HepG2 (cell line): ENCODE measurements at regions not wholly inside any gene's neighbourhood (a gene's known extent, or its start where the extent isn't known, plus 50 kb on each side); places are given as distances from the start of the nearest gene placed in this dataset.

Experiments
- ARID4A ChIP-seq: sonication (generic); formaldehyde crosslinking; IDR thresholded peaks from 2 replicates; pipeline ENCODE4 v1.5.0; 2020; ENCODE audit warnings: mild to moderate bottlenecking, missing genetic modification reagents, borderline replicate concordance
- CREM ChIP-seq, 2 experiments: sonication (generic) in 1 of 2; formaldehyde crosslinking in 1 of 2; IDR thresholded peaks; 2 replicates each; pipeline versions ENCODE4 v1.4.0 to v1.6.1; 2016 to 2020; ENCODE audit warnings: antibody characterized with exemption in 1 of 2, mild to moderate bottlenecking in 1 of 2, missing genetic modification reagents in 1 of 2
- CTCF ChIP-seq: sonication (generic); formaldehyde crosslinking; IDR thresholded peaks from 2 replicates; pipeline ENCODE4 v1.5.0; 2020; ENCODE audit warnings: mild to moderate bottlenecking, missing genetic modification reagents, moderate library complexity
- POLR2A ChIP-seq, 2 experiments: IDR thresholded peaks; 2 replicates each; pipeline ENCODE4 v1.6.1; 2011; ENCODE audit warnings: low read depth in 2 of 2, low read length in 2 of 2, mild to moderate bottlenecking in 1 of 2, moderate library complexity in 1 of 2; ENCODE audit not compliant: insufficient read depth in 1 of 2
- RAD51 ChIP-seq: fragments of 450-650 bp; IDR thresholded peaks from 2 replicates; pipeline ENCODE4 v1.6.1; 2016; ENCODE audit warnings: borderline replicate concordance
- TP53 ChIP-seq: sonication (generic); formaldehyde crosslinking; conservative IDR thresholded peaks from 2 replicates; pipeline ENCODE4 v1.4.0; 2020; ENCODE audit warnings: missing genetic modification reagents
- ZFY ChIP-seq: sonication (generic); formaldehyde crosslinking; IDR thresholded peaks from 2 replicates; pipeline ENCODE4 v1.4.0; 2020; ENCODE audit warnings: missing genetic modification reagents
- ZNF441 ChIP-seq: sonication (generic); formaldehyde crosslinking; IDR thresholded peaks from 2 replicates; pipeline ENCODE4 v1.7.0; 2021; ENCODE audit warnings: missing genetic modification reagents, borderline replicate concordance

- TF ChIP-seq RAD51 (no peak), CREM (IDR thresholded peaks at IDR 0.05) (no peak), CREM (CRISPR knock-in tag; IDR thresholded peaks at IDR 0.05) (no peak), CTCF (CRISPR knock-in tag) (no peak), POLR2A (IDR thresholded peaks at IDR 0.05; ENCODE audit: insufficient read depth in 1 of 2, low read depth in 2 of 2, low read length in 2 of 2) (no peak), TP53 (CRISPR knock-in tag) (no peak), ZFY (CRISPR knock-in tag) (no peak), ARID4A (CRISPR knock-in tag) (no peak), ZNF441 (no peak)
Measured at GRCh38 chr12:126960221-126960620, 1306.7 kb upstream of the TMEM132C start.
